Dermis blood vessel endothelial cell (primary cell): ENCODE measurements at regions not wholly inside any gene's neighbourhood (a gene's known extent, or its start where the extent isn't known, plus 50 kb on each side); places are given as distances from the start of the nearest gene placed in this dataset.
"Not testable (repeated sequence)": the region's sequence is repeated elsewhere in the genome, so short reads cannot be mapped to it uniquely, and the experiment has no call there.

Source experiments
- DNase-seq: peaks from one replicate; pipeline ENCODE4 v3.0.0; 2010

GRCh38 chr21:38619480-38619879 lies 121.2 kb upstream of the ERG start:
- no peak for DNase-seq

GRCh38 chr21:38619992-38620479 lies 121.8 kb upstream of the ERG start:
- no peak for DNase-seq

- no peak for DNase-seq
These were observed 122.9 kb upstream of the ERG start for GRCh38 chr21:38621132-38621531.

- DNase-seq = no peak
These were observed 124.0 kb upstream of the ERG start for GRCh38 chr21:38622081-38622826.

GRCh38 chr21:38622827-38623209 lies 124.5 kb upstream of the ERG start:
- DNase-seq = no peak

GRCh38 chr21:38623552-38623951 lies 125.3 kb upstream of the ERG start:
- DNase-seq = no peak

- DNase-seq = no peak
These were observed 126.7 kb upstream of the ERG start for GRCh38 chr21:38625000-38625399.

GRCh38 chr21:38626306-38626705 lies 128.0 kb upstream of the ERG start:
- DNase-seq = no peak

- no peak for DNase-seq
These were observed 130.1 kb upstream of the ERG start for GRCh38 chr21:38628349-38628748.

- DNase-seq = no peak
These were observed 132.9 kb upstream of the ERG start for GRCh38 chr21:38631206-38631605.

GRCh38 chr21:38631676-38632075 lies 133.4 kb upstream of the ERG start:
- DNase-seq = no peak

GRCh38 chr21:38637161-38637560 lies 138.9 kb upstream of the ERG start:
- DNase-seq = no peak

GRCh38 chr21:38639571-38640354 lies 141.5 kb upstream of the ERG start:
- no peak for DNase-seq

GRCh38 chr21:38640355-38640742 lies 142.1 kb upstream of the ERG start:
- DNase-seq = not testable (repeated sequence)

- DNase-seq = no peak
These were observed 145.2 kb upstream of the ERG start for GRCh38 chr21:38643404-38644023.

- DNase-seq = no peak
These were observed 147.0 kb upstream of the ERG start for GRCh38 chr21:38645282-38645681.

- DNase-seq = no peak
These were observed 148.0 kb upstream of the ERG start for GRCh38 chr21:38646213-38646837.

- DNase-seq = no peak
These were observed 150.8 kb upstream of the ERG start for GRCh38 chr21:38649120-38649519.

- DNase-seq = no peak
These were observed 153.3 kb upstream of the ERG start for GRCh38 chr21:38651570-38651969.

- no peak for DNase-seq
These were observed 153.3 kb upstream of the ETS2 start for GRCh38 chr21:38652396-38652795.

- DNase-seq = no peak
These were observed 151.1 kb upstream of the ETS2 start for GRCh38 chr21:38654580-38654979.

- DNase-seq = no peak
These were observed 147.2 kb upstream of the ETS2 start for GRCh38 chr21:38658511-38658910.

- no peak for DNase-seq
These were observed 145.8 kb upstream of the ETS2 start for GRCh38 chr21:38659936-38660332.
